HL-60 (cell line): ENCODE measurements at regions not wholly inside any gene's neighbourhood (a gene's known extent, or its start where the extent isn't known, plus 50 kb on each side); places are given as distances from the start of the nearest gene placed in this dataset.

Experiments
- DNase-seq, 2 experiments: peaks; one replicate each; pipeline ENCODE4 v3.0.0-alpha.2; 2010 to 2020; ENCODE audit warnings: low read depth in 1 of 2, low spot score in 1 of 2
- H3K27ac ChIP-seq: fragments of 250-450 bp; sonication (Bioruptor Pico); replicated peaks from 2 replicates; pipeline ENCODE4 v1.5.1; 2020; ENCODE audit warnings: mild to moderate bottlenecking, moderate library complexity
- H3K27me3 ChIP-seq: fragments of 250-450 bp; sonication (Bioruptor Pico); 2 replicates; pipeline ENCODE4 v1.5.1; 2021; ENCODE audit warnings: mild to moderate bottlenecking, moderate library complexity; ENCODE audit not compliant: insufficient read depth, poor library complexity, severe bottlenecking
- H3K4me3 ChIP-seq: replicated peaks from 2 replicates; pipeline ENCODE4 v1.5.1; 2011; ENCODE audit warnings: mild to moderate bottlenecking, control low read depth, low read length; ENCODE audit not compliant: insufficient read depth
- GABPA ChIP-seq: IDR thresholded peaks from 2 replicates; pipeline ENCODE4 v1.6.1; 2012; ENCODE audit warnings: low read depth
- POLR2AphosphoS5 ChIP-seq: IDR thresholded peaks from 2 replicates; pipeline ENCODE4 v1.6.1; 2012; ENCODE audit warnings: low read depth
- REST ChIP-seq: IDR thresholded peaks from 2 replicates; pipeline ENCODE4 v1.6.1; 2012; ENCODE audit warnings: low read depth; ENCODE audit not compliant: insufficient replicate concordance
- SPI1 ChIP-seq: IDR thresholded peaks from 2 replicates; pipeline ENCODE4 v1.6.1; 2012; ENCODE audit warnings: low read depth, mild to moderate bottlenecking, borderline replicate concordance
- TF ChIP-seq, protein P1 (sequence below): IDR thresholded peaks from one replicate; pipeline ENCODE4 v1.5.1; 2011; ENCODE audit warnings: low read length, control low read depth, inconsistent platforms; ENCODE audit not compliant: insufficient read depth

GRCh38 chr13:29975283-29975682 lies 124.9 kb upstream of the UBL3 start:
- Histone ChIP-seq H3K27ac (no peak overlapping the region), H3K27me3 (no peaks in the 10 kb centered on the region), H3K4me3 (no peak overlapping the region)
- no peak for TF ChIP-seq POLR2AphosphoS5
- no peak for TF ChIP-seq REST
- TF ChIP-seq, protein P1, sequence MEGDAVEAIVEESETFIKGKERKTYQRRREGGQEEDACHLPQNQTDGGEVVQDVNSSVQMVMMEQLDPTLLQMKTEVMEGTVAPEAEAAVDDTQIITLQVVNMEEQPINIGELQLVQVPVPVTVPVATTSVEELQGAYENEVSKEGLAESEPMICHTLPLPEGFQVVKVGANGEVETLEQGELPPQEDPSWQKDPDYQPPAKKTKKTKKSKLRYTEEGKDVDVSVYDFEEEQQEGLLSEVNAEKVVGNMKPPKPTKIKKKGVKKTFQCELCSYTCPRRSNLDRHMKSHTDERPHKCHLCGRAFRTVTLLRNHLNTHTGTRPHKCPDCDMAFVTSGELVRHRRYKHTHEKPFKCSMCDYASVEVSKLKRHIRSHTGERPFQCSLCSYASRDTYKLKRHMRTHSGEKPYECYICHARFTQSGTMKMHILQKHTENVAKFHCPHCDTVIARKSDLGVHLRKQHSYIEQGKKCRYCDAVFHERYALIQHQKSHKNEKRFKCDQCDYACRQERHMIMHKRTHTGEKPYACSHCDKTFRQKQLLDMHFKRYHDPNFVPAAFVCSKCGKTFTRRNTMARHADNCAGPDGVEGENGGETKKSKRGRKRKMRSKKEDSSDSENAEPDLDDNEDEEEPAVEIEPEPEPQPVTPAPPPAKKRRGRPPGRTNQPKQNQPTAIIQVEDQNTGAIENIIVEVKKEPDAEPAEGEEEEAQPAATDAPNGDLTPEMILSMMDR = no peak
- no peak for TF ChIP-seq GABPA
- TF ChIP-seq SPI1 = no peak
- DNase-seq = no peak

DNA sequence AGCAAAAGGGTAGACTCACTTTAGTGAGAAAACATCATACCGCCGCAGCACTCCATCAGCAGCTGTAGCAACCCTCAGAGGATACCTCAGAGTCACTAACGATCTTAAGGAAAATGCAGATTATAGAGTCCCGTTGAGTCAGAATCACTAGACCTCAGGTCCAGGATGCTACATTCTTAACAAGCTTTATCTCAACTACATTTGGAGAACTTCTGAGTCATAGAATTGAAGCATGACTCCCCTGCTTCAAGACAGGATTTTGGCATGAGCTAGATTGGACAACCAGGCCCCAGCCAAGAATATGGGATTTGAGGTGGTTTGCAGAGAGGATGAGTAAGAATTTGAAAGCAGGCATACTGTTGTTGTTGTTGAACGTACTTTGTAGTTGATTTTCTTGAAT lies 118.9 kb upstream of the UBL3 start:
- Histone ChIP-seq H3K27me3 (no peaks in the 10 kb centered on the region), H3K4me3 (no peak overlapping the region), H3K27ac (no peak overlapping the region)
- no peak for DNase-seq
- TF ChIP-seq, protein P1 = no peak
- no peak for TF ChIP-seq SPI1
- TF ChIP-seq REST = no peak
- TF ChIP-seq POLR2AphosphoS5 = no peak
- TF ChIP-seq GABPA = no peak

DNA sequence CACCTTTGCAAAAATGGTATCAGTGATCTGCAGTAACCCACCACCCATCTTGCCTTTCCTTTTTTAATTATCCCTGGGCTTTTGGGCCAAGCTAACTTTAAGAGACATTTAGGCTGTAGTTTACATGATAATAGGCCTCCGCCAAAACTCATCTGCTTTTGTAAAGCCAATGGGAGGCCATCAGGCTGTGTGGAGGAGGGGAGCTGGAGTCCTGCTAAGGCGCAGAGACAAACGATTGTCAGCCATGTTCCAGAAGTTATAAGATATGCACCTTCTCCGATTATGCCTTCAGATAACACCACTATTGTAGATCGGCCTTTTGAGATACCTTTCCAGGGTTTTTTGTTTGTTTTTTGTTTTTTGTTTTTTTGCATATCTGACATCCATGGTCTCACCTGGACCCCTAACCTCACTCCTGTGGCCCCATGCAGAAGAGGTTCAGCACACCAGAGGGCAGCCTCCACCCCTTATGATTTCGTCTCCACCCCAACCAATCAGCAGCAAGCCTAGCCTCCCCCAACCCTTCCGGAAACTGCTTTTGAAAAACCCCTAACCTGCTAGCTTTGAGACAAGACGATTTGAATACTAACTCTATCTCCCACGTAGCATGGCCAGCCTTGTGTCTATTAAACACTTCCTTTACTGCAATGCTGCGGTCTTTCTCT lies 113.9 kb upstream of the UBL3 start:
- Histone ChIP-seq H3K27me3 (no peaks in the 10 kb centered on the region), H3K27ac (no peak overlapping the region), H3K4me3 (no peak overlapping the region)
- DNase-seq = no peak
- TF ChIP-seq, protein P1 = no peak
- TF ChIP-seq SPI1 (no peak), POLR2AphosphoS5 (no peak), REST (no peak), GABPA (no peak)
